Calu3 (cell line): ENCODE measurements at regions not wholly inside any gene's neighbourhood (a gene's known extent, or its start where the extent isn't known, plus 50 kb on each side); places are given as distances from the start of the nearest gene placed in this dataset.

Experiments
- BruUV-seq: library from RNA; stranded (reverse); fragments of 400-500 nt; replicated peaks from 2 replicates; lab custom pipeline; 2021; lab: Mats Ljungman, UMichigan
- CTCF ChIA-PET: fragments of 300-600 bp; sonication (Branson Sonifier 250); formaldehyde crosslinking; loops from one replicate; lab custom pipeline; 2022; ENCODE audit warnings: antibody characterized with exemption; lab: Charles Lee
- DNase-seq: peaks from one replicate; pipeline ENCODE4 v3.0.0; 2022
- H3K27ac Mint-ChIP-seq: one replicate; pipeline ENCODE4 v1.8.0; 2022; ENCODE audit warnings: mixed read lengths; ENCODE audit not compliant: unreplicated experiment
- H3K27me3 Mint-ChIP-seq: one replicate; pipeline ENCODE4 v1.8.0; 2022; ENCODE audit warnings: mixed read lengths; ENCODE audit not compliant: unreplicated experiment
- H3K36me3 Mint-ChIP-seq: one replicate; pipeline ENCODE4 v1.8.0; 2022; ENCODE audit warnings: mild to moderate bottlenecking, moderate library complexity, mixed read lengths; ENCODE audit not compliant: insufficient read depth, unreplicated experiment
- H3K4me1 Mint-ChIP-seq: one replicate; pipeline ENCODE4 v1.8.0; 2022; ENCODE audit warnings: mild to moderate bottlenecking, low read depth, mixed read lengths; ENCODE audit not compliant: unreplicated experiment
- H3K4me3 Mint-ChIP-seq: one replicate; pipeline ENCODE4 v1.8.0; 2022; ENCODE audit warnings: mild to moderate bottlenecking, low read depth, moderate library complexity, mixed read lengths; ENCODE audit not compliant: unreplicated experiment
- H3K9me3 Mint-ChIP-seq: one replicate; pipeline ENCODE4 v1.8.0; 2022; ENCODE audit warnings: low read depth, mixed read lengths; ENCODE audit not compliant: unreplicated experiment
- intact Hi-C: fragments of 100-400 bp; cut with micrococcal nuclease; formaldehyde crosslinking; loops from one replicate; pipeline ENCODE4 v1.10.0; 2022; ENCODE audit not compliant: unreplicated experiment
- TF ChIP-seq, protein P1 (sequence below): fragments of 200-600 bp; IDR thresholded peaks from one replicate; pipeline ENCODE4 v1.8.0; 2022; ENCODE audit warnings: antibody characterized with exemption; ENCODE audit not compliant: unreplicated experiment

DNA sequence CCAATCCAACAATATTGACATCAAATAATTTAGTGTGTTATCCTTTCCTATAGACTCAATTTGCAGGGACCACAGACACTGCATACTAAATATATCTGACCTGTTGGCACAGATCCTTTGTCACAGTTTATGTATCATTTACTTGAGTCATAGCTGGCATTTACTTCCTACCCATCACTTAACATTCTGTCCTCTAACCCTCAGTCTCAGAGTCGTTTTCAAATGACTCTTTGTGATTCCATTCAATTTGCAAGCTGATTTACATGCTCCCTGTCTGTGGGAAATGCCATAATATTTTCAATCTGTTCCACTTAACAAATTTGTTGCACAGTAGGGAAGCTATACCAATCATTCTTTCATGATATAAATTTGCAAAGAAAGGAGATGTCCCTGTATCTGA lies 265.7 kb upstream of the EDIL3 start:
- Mint-ChIP-seq H3K27me3 (no peaks in the 10 kb centered on the region), H3K36me3 (no peaks in the 10 kb centered on the region), H3K27ac (no peak overlapping the region), H3K4me3 (no peak overlapping the region), H3K4me1 (no peaks in the 10 kb centered on the region), H3K9me3 (peaks cover 1% of the 10 kb centered on the region)
- no peak for DNase-seq
- intact Hi-C loops = no loop called here
- TF ChIP-seq, protein P1, sequence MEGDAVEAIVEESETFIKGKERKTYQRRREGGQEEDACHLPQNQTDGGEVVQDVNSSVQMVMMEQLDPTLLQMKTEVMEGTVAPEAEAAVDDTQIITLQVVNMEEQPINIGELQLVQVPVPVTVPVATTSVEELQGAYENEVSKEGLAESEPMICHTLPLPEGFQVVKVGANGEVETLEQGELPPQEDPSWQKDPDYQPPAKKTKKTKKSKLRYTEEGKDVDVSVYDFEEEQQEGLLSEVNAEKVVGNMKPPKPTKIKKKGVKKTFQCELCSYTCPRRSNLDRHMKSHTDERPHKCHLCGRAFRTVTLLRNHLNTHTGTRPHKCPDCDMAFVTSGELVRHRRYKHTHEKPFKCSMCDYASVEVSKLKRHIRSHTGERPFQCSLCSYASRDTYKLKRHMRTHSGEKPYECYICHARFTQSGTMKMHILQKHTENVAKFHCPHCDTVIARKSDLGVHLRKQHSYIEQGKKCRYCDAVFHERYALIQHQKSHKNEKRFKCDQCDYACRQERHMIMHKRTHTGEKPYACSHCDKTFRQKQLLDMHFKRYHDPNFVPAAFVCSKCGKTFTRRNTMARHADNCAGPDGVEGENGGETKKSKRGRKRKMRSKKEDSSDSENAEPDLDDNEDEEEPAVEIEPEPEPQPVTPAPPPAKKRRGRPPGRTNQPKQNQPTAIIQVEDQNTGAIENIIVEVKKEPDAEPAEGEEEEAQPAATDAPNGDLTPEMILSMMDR = no peak
- no TSS peak for BruUV-seq
- CTCF ChIA-PET = interaction anchor here (0.7 kb wide), 1 partner anchor 192 kb away, joined by 3 read pairs; no protein-coding TSS in a partner anchor

DNA sequence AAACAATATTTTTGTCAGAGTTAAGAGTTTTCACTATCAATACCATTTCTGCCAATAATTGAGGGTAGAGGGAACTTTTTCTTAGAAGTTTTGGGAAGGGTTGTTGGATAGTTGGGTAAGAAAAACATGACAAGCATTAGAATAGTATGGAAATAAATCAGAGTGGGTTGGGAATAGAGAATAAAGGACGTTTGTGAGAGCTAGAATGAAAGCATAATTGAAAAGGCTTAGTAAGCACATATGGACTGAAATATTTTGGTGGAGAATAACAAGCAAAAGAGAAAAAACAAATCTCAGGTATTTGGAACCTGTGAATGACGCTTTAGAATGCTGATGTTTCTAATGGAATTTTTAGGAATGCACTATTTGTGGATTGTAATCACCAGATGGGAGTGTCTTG lies 262.9 kb upstream of the EDIL3 start:
- no peak for DNase-seq
- intact Hi-C loops = no loop called here
- Mint-ChIP-seq H3K36me3 (no peaks in the 10 kb centered on the region), H3K27ac (no peak overlapping the region), H3K9me3 (peaks cover 2% of the 10 kb centered on the region), H3K4me3 (no peak overlapping the region), H3K27me3 (no peaks in the 10 kb centered on the region), H3K4me1 (no peaks in the 10 kb centered on the region)
- BruUV-seq = no TSS peak
- TF ChIP-seq, protein P1 = no peak
- CTCF ChIA-PET = no interaction called here

DNA sequence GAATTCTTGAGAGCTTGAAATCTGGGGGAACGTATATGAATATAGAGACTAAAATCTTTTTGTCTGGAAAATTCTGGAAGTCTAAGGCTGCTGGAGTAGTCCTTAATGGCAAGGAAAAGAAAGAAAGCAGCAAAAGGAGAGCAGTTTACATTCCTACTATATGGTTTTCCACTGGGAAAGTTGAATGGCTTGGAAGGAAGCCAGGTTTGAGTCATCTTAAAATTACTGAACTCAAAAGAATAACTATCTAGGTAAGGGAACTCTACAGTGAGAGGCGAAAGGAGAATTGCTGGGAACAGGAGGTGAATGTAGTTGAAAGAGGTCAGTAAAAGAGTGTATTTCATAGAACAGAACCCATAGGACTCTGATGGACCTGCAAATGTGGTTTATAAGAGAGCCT lies 258.1 kb upstream of the EDIL3 start:
- Mint-ChIP-seq H3K9me3 (peaks cover 2% of the 10 kb centered on the region), H3K27ac (no peak overlapping the region), H3K4me3 (no peak overlapping the region), H3K27me3 (no peaks in the 10 kb centered on the region), H3K4me1 (no peaks in the 10 kb centered on the region), H3K36me3 (no peaks in the 10 kb centered on the region)
- BruUV-seq = no TSS peak
- CTCF ChIA-PET = no interaction called here
- TF ChIP-seq, protein P1 = no peak
- DNase-seq = no peak
- intact Hi-C loops = no loop called here

DNA sequence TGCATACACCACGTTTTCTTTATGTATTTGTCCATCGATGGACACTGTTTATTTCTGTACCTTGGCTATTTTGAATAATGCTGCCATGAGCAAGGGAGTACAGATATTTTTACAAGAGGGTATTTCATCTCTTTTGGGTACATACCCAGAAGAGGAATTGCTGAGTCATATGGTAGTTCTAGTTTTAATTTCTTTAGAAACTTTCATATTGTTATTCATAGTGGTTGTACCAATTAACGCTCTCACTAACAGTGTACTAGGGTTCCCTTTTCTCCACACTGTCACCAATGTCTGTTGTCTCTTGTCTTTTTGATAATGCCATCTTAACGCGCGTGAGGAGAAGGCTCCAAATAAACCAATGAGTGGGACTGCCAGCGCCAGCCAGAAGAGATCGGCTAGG lies 257.6 kb upstream of the EDIL3 start:
- Mint-ChIP-seq H3K9me3 (peaks cover 2% of the 10 kb centered on the region), H3K27me3 (no peaks in the 10 kb centered on the region), H3K27ac (no peak overlapping the region), H3K4me3 (no peak overlapping the region), H3K36me3 (no peaks in the 10 kb centered on the region), H3K4me1 (no peaks in the 10 kb centered on the region)
- BruUV-seq = no TSS peak
- TF ChIP-seq, protein P1 = no peak
- intact Hi-C loops = no loop called here
- CTCF ChIA-PET = no interaction called here
- no peak for DNase-seq
